Thyroid gland (tissue), 4 donors: ENCODE measurements at regions not wholly inside any gene's neighbourhood (a gene's known extent, or its start where the extent isn't known, plus 50 kb on each side); places are given as distances from the start of the nearest gene placed in this dataset.

Experiments used
- POLR2A ChIP-seq, 2 donors: fragments of 450-650 bp; IDR thresholded peaks; one replicate each; pipeline ENCODE4 v1.6.1; 2017; ENCODE audit warnings: antibody characterized with exemption in 2 of 2, mild to moderate bottlenecking in 2 of 2, moderate library complexity in 1 of 2
- TF ChIP-seq, protein P1 (sequence below), 6 experiments: fragments of 200-600 bp in 3 of 6; fragments of 450-650 bp in 3 of 6; sonication (generic) in 3 of 6; IDR thresholded peaks; one replicate each; pipeline ENCODE4 v1.5.1; 2016 to 2019; ENCODE audit warnings: antibody characterized with exemption in 6 of 6, mild to moderate bottlenecking in 2 of 6, inconsistent platforms in 1 of 6, moderate library complexity in 1 of 6

DNA sequence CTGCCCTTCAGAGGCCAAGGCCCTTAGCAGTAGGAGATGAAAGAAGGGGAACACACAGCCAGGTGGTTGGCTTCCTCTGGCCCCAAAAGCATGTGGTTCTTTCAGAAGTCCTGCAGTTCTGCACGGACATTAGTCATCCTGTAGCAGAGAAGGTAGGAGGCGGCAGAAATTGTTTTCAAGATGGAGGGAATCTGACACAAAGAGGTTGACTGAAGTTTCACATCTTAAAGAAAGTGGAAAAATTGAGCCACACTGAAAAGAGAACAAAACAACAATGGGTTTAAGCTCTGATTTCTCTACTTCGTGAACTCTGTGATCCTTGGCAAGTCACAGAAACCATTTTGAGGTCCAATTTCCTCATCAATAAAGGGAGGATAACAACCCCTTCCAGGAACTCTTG is 125.3 kb upstream of the DNAH14 start:
- TF ChIP-seq, protein P1, sequence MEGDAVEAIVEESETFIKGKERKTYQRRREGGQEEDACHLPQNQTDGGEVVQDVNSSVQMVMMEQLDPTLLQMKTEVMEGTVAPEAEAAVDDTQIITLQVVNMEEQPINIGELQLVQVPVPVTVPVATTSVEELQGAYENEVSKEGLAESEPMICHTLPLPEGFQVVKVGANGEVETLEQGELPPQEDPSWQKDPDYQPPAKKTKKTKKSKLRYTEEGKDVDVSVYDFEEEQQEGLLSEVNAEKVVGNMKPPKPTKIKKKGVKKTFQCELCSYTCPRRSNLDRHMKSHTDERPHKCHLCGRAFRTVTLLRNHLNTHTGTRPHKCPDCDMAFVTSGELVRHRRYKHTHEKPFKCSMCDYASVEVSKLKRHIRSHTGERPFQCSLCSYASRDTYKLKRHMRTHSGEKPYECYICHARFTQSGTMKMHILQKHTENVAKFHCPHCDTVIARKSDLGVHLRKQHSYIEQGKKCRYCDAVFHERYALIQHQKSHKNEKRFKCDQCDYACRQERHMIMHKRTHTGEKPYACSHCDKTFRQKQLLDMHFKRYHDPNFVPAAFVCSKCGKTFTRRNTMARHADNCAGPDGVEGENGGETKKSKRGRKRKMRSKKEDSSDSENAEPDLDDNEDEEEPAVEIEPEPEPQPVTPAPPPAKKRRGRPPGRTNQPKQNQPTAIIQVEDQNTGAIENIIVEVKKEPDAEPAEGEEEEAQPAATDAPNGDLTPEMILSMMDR (IDR thresholded peaks at IDR 0.05): no peak
- no peak for TF ChIP-seq POLR2A (IDR thresholded peaks at IDR 0.05)
